ENCODE measurements at regions not wholly inside any gene's neighbourhood (a gene's known extent, or its start where the extent isn't known, plus 50 kb on each side); places are given as distances from the start of the nearest gene placed in this dataset.

- TF ChIP-seq ZBTB21 (CRISPR knock-in tag; IDR thresholded peaks at IDR 0.05; ENCODE audit: borderline replicate concordance) (no peak), CTCF (IDR thresholded peaks at IDR 0.05) (no peak)
Measured at GRCh38 chr1:68723791-68724190, 226.9 kb upstream of the DEPDC1 start.

Data from WTC11 (cell line).